ENCODE measurements at regions not wholly inside any gene's neighbourhood (a gene's known extent, or its start where the extent isn't known, plus 50 kb on each side); places are given as distances from the start of the nearest gene placed in this dataset.

DNA sequence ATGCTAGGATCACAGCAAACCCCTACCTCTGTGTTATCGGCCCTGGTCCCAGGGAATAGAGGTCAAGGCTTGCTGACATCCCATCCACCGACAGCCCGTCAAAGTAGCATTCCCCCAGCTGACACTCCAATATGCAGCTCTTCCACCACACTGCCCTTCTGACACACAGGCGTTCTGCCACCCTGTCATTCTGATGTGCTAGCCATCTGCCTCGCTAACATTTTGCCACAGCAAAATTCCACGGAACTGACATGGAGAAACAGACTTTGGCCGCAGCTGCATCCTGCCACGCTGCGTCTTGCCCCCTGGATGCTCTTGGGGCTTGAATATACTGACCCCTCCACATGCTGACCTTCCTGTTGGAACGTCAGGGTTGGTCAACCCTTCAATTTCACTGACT, 163.2 kb upstream of the CSF3R start:
- no peak for TF ChIP-seq POLR2A (IDR thresholded peaks at IDR 0.05; ENCODE audit: low read depth, low read length)
- no peak for TF ChIP-seq POLR2AphosphoS5 (IDR thresholded peaks at IDR 0.05; ENCODE audit: low read depth, low read length)
- no peak for TF ChIP-seq TAF1 (IDR thresholded peaks at IDR 0.05; ENCODE audit: borderline replicate concordance, low read depth, low read length)
